Suprapubic skin (tissue), 4 donors: ENCODE measurements at regions not wholly inside any gene's neighbourhood (a gene's known extent, or its start where the extent isn't known, plus 50 kb on each side); places are given as distances from the start of the nearest gene placed in this dataset.

Experiments used
- CTCF ChIP-seq, 2 donors: fragments of 200-600 bp in 1 of 2; fragments of 450-650 bp in 1 of 2; sonication (generic) in 1 of 2; IDR thresholded peaks; one replicate each; pipeline ENCODE4 v1.5.1; 2016 to 2019; ENCODE audit warnings: antibody characterized with exemption in 2 of 2, mild to moderate bottlenecking in 1 of 2, moderate library complexity in 1 of 2
- EP300 ChIP-seq: sonication (generic); formaldehyde crosslinking; IDR thresholded peaks from one replicate; pipeline ENCODE4 v1.6.1; 2017; ENCODE audit warnings: antibody characterized with exemption
- POLR2A ChIP-seq, 2 donors: fragments of 450-650 bp; IDR thresholded peaks; one replicate each; pipeline ENCODE4 v1.6.1; 2017; ENCODE audit warnings: antibody characterized with exemption in 2 of 2, mild to moderate bottlenecking in 2 of 2, moderate library complexity in 2 of 2
- POLR2AphosphoS5 ChIP-seq, 3 donors: sonication (generic); formaldehyde crosslinking; IDR thresholded peaks; one replicate each; pipeline ENCODE4 v1.6.1; 2017; ENCODE audit warnings: antibody characterized with exemption in 3 of 3

- TF ChIP-seq CTCF (IDR thresholded peaks at IDR 0.05) = no peak
- TF ChIP-seq POLR2A (IDR thresholded peaks at IDR 0.05) = no peak
- no peak for TF ChIP-seq EP300
- TF ChIP-seq POLR2AphosphoS5 (IDR thresholded peaks at IDR 0.05) = no peak
Measured at GRCh38 chr20:63067721-63068560, 61.2 kb upstream of the BHLHE23 start.
